RCC 7860 (cell line): ENCODE measurements at regions not wholly inside any gene's neighbourhood (a gene's known extent, or its start where the extent isn't known, plus 50 kb on each side); places are given as distances from the start of the nearest gene placed in this dataset.

Experiments
- DNase-seq: peaks from one replicate; pipeline ENCODE4 v3.0.0-alpha.2; 2015; ENCODE audit warnings: low spot score
- FAIRE-seq: peaks from 2 replicates; lab custom pipeline; 2012; peaks lifted over from hg19 to GRCh38; lab: Jason Lieb, UNC

DNA sequence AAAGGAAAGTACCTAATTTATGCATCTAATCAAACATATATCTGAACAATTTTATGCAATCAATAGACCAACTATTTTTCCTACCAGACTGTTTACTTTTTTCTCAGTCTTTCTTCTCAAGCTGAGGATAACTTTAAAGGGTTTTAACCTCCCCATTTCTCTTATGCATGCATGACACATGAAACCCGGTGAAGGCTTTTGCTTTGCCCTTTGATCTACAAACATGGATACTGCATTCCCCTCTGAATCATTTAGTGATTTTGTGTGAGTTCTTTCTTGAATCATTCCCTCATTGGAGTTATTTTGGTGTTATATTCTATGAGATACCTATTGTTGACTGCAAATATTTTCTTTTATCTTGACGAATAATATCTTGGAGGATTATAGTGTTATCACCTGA is 931.9 kb upstream of the CNTNAP5 start:
- DNase-seq: no peak
- FAIRE-seq: no peak

DNA sequence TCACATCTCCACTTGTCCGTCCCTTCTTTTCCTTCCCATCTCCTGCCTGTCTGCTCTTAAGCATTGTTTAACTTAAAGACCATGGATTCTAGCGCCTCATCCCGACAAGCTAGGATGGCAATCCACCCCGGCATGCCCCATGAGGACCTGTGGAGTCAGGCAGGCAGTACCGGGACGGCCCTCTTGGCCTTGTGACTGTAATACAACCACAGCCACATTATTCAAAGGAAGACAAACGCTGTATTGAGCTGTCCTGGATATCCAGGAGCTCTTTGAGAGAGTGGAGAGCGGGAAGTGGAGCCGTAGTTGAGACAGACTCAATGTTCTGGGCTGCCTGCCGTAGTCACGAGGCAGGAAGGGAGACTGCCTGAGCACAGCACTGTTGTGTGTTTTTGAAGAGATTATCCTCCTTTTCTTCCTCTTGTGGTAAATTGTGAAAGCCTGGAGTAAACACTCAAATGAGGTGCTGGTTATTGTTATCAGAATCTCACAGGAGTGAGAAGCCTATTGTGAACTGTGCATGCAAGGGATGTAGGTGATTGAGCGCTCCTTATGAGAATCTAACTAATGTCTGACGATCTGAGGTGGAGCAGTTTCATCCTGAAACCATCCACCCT is 929.8 kb upstream of the CNTNAP5 start:
- DNase-seq (no peak), FAIRE-seq (no peak)

DNA sequence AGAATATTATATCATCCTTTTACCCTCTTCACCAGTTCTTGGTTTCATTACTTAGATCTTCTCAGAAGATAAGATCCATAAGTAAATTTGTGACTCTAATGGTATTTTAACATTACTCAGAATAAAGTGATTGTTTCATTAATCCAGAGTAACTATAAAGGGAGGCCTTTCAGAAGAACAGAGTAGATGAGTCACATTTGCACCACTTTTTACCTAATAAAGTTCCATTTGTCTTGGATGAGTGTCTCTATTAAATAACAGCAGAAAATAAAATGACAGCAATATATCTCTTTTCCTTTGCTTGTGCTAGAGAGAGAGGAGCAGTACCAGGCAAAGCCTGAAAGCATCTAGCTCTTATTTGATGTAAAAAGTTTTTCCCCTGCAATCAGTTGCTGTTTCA is 926.5 kb upstream of the CNTNAP5 start:
- FAIRE-seq: no peak
- no peak for DNase-seq

DNA sequence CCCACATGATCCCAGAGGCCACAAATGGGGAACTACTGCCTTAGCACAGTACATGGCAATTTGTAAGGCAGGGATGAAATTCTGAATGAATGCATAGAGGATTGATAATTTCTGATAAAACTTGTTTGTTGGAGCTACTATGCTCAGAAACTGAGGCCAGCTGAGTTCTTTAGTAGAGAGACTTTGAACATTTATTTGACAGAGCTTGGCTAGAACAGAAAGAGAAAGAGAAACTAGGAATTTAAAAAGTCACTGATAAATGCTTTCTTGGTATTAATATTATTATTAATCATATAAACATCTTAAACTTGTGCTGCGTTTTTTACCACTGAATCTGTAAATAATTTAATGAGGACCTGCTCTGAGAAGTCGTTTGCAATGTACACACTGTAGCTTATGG is 923.7 kb upstream of the CNTNAP5 start:
- FAIRE-seq: no peak
- no peak for DNase-seq

DNA sequence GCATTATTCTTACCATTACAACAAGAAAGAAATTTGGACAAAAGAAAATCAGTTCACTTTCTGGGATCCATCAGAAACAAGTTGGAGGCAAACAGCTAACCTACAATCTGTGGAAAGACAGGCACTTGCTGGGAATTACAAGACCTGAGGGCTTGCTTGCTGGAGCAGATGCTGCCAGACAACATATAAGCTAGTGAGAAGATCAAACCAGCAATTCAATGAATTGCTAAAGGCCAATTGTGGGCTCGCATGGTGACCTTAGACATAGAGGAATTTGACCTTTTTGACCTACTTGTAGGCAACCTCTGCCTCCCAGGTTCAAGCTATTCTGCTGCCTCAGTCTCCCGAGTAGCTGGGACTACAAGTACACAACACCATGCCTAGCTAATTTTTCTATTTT is 921.2 kb upstream of the CNTNAP5 start:
- FAIRE-seq (no peak), DNase-seq (no peak)

DNA sequence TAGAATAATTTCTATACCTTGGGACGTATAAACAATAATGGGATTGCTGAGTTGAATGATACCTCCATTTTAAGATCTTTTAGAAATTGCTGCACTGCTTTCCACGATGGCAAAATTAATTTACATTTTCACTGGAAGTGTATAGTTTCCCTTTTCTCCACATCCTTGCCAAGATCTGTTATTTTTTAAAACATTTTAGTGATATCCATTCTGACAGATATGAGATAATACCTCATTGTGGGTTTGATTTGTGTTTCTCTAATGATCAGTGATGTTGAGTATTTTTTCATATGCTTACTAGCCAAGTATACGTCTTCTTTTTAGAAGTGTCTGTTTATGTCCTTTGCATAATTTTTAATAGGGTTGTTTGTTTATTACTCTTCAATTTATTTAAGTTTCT is 908.5 kb upstream of the CNTNAP5 start:
- no peak for DNase-seq
- FAIRE-seq: no peak

DNA sequence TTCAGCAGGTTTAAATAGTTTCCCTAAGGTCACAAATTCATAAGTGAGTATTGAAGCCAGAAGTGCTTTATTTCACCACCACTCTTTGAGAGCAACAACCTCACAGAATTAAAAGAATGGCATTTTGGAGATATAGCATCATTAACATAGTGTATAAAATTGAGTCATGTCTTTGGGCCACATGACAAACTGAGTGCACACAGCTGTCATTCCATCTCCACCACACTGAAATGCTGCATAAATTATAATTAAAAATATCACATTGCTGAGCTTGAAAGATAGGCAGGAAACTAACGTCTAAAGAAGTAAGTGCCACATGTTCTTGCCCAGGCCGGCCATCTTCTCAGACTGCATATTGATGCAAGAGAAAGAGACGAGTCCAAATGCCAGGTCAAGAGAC is 897.9 kb upstream of the CNTNAP5 start:
- FAIRE-seq: no peak
- no peak for DNase-seq

DNA sequence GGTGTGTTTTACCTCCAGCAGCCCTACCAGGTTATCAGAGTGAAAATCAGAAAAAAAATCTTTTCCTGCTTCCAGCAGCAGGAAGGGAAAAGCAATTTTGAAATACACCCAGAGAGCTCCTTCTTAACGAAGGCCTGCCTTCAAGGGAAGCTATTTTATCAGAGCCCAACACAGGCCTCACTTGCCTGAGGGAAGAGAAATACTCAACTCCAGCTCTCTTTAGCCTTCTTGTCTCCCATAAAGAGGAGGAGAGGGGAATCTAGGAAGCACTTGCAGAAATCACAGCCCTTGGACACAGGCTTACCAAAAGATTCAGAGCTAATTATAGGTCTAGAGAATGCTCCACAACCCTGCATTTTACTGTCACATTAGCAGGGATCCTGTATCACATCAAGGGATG is 896.1 kb upstream of the CNTNAP5 start:
- FAIRE-seq (no peak), DNase-seq (no peak)

DNA sequence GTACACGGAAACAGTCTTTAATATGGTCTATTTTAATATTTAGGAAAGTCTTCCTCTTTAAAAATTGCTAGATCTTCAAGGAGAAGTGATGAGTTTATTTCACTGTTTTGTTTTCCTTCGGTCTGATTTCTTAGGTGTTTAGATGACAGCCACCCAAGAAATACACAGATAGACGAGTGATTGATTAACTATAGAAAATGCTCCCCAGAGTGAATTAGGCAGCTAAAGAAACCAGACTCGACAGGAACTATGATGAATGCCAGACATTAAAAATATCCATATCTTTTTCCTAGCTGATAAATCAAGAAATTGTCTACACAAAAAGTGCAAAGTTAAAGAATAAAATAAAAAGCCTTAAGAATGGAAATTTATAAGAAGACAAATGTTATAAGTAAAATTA is 888.7 kb upstream of the CNTNAP5 start:
- FAIRE-seq: no peak
- DNase-seq: no peak

DNA sequence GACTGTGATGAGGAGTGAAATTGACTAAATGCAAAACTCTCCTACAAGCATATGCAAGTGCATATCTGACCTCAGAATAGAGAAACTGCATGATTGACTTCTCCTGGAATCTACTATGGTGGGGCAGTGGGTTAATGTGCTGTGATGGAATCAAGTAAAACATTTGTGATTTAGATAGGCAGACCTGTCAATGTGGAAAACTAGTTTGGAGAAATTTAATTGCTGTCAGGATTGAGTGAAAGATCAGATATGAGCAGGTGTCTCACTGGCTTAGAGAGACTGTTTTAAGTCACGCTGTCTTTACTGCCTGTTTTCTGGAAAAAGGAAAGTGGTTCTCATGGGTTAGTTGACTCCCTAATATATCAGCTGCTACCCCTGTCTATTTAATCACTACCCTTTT is 881.0 kb upstream of the CNTNAP5 start:
- no peak for DNase-seq
- FAIRE-seq: no peak

DNA sequence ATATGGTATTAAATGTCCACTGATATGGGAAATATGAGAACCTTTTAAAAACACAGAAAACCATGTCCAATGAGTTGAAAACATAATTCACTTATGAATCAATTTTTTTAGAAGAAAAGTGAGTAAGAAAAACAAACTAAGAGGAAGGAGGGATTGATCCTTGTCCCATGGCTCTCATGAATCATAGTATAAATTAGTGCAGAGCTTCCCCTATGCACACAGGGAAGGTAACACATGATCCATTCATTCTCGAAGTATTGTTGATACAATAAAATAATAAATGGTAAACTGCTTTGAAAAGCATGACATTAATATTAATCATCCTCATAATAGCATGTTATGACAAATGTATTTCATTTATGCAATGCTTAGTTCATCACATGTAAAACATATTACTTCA is 872.0 kb upstream of the CNTNAP5 start:
- DNase-seq (no peak), FAIRE-seq (no peak)

DNA sequence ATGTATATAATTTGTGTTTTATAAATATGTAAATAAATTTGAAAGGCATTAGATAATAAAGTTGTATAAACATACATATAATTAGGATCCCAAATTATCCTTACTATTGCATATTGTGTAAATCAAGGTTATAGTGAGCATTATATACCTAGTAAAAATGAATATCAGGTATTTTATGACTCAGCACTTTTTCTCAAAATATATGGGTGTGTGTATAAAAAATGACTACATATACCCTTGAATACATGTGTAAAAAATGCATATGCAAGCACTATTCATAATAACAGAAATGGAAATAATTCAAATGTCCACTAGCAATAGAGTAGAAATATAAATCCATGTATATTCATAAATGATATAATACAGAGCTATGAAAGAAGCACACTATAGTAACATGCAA is 870.9 kb upstream of the CNTNAP5 start:
- no peak for FAIRE-seq

DNA sequence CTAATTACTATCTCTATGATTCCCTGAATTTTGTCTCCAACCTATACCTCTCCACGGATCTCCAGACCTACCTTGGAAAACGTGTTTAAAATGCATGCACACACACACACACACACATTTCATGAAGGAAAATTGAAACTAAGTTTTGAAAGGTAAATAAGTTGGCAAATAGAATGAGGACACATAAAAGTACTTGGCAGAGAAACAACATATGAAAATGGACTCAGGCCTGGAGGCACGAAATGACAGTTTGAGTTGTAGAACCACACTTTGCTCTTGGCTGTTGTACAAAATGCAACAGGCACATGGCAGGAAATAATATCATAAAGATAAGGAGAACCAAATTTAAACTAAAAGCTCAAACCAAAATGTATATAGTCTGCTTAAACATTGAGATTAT is 868.1 kb upstream of the CNTNAP5 start:
- FAIRE-seq (no peak), DNase-seq (no peak)

More for the DNA sequence above, 870.9 kb upstream of the CNTNAP5 start:
- DNase-seq: no peak

DNA sequence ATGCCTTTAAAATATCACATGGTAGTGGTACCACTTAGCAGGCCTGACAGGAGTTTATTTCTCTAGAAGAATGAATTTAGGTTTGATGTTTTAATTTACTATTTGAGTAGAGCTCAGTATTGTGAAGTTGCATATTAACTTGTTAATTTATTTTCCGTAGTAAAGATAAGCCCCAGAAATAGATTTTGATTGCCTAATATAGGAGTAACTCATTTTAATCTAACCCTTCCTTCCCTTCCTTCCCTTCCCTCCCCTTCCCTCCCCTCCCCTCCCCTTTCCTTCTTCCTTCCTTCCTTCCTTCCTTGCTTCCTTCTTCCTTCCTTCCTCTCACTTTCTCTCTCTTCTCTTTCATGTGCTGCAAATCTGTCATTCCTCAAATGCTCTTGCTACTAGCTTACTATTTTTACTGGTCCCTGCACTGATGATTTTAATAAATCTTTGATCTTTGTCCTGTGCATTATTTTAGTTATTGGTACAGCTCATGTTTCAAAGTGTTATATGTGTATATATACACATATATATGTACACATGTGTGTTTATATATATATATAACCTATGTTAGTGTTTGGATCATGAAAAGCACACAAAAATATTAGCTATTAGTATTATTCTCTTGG is 862.6 kb upstream of the CNTNAP5 start:
- FAIRE-seq: no peak

DNA sequence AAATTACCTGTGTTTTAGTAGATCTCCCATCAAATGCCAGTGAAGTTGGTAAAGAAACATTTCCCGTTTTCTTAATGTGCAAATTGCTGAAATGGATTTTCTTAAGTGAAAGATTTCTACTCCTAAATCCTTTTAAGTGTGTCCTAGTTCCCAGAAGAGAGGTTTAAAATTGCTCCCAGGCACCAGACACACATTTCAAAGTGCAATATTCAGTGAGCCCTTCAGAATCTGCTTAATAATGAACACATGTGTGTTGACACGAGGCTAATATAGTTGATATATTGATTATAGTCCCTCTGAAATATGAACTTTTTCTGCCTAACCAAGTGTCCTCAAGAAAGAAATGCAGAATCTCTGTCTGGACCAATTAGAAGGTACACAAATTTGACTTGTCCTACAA is 861.7 kb upstream of the CNTNAP5 start:
- DNase-seq: no peak
- no peak for FAIRE-seq

More for the DNA sequence above, 862.6 kb upstream of the CNTNAP5 start:
- DNase-seq: no peak

DNA sequence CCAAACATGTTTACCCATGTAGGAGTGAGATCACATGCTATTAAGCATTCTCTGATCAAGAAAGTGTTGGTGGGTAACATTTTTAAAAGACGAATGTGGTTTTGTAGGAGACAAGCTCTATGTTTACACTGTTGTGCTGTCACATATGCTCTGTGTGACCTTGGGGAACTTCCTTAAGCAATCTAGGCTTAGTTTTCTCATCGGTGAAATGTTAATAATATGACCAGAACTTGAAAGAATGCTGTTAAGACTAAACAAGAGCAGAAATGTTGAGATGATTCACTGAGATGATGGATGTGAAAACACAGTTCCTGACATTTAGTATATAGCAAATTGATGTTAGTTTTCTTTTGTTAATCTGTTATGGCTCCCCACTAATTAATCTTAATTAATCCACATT is 860.9 kb upstream of the CNTNAP5 start:
- DNase-seq (no peak), FAIRE-seq (no peak)

DNA sequence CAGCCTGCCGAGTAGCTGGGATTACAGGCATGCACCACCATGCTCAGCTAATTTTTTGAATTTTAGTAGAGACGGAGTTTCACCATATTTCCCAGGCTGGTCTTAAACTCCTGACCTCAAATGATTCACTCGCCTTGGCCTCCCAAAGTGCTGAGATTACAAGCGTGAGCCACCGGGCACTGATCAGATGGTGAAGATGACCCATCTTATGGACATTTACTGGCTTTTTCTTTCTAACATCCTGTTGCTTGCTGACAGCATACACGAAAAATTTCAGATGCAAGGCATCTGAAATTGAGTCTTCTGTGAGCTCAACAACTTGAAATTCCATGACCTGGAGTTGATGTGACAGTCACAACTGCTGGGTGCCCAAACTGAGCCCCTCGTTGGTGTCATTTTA is 859.5 kb upstream of the CNTNAP5 start:
- no peak for FAIRE-seq
- DNase-seq: no peak

DNA sequence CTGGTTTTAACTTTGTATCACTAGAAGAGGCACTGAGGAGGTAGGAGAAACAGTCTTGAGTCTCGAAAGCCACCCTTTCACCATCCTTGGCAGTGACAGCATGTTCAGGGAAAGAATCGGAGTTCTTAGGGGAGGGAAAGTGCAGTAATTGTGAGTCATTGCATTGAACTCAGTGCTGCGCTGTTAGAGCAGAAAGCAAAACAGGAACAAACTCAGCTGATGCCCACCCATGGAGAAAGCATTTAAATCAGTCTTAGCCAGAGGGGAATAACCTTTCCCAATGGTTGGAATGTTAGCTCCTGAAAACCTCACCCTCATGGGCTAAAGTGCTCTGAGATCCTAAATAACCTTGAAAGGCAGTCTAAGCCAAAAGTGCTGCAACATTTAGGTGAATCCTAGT is 845.6 kb upstream of the CNTNAP5 start:
- no peak for FAIRE-seq
- DNase-seq: no peak

DNA sequence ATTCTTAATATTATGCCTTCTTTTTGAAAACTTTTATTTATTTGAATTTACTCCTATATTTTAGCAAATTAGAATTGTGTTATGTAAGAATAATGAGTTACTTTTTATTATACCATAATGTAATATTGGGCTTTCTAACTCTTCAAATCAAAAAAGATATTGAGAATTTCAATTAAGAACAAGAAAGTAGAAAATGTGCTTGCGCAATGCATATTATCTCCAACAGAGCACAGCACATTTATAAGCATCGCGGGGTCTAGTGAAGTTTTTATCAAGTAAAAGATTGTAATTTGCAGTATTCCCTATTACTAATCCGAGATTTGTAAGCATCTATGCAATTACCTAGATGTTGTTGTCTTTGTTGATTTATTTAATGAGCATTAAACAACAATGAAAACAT is 829.1 kb upstream of the CNTNAP5 start:
- peak; percentile 34 for FAIRE-seq
- DNase-seq: no peak

DNA sequence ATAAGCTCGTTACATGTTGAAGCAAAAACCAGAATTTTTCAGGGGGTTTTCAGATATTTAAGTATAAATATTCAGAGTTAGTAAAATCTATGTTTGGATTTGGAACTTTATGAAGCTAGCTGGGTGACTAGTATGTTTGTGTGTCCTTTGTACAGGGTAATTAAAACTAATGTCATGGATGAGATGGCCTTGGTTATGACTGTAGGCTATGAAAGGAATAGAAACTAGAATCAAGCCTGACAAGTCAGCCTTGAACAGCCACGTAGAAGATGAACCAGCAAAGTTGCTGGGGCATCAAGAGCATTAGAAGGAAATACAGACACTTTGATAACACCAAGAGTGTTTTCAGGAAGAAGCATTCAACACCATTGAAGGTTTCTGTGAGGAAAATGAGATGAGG is 825.1 kb upstream of the CNTNAP5 start:
- DNase-seq (no peak), FAIRE-seq (no peak)

DNA sequence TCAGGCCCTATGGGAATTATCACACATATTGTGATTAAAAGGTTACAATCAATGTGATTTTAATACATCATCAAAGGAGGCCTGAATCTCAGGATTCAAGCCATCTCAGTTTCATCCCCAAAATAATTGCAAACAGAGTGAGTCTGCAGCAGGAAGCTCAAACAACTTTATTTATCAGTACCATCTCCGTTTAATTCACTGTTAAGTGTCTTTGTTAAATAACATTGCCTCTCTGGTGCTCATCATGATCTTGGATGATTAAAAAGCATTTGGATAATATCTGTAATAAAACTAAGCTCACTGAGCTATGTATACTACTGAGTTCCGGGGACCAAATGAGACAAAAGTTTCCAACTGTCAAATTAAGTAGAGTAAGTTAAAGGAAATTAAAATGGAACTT is 817.8 kb upstream of the CNTNAP5 start:
- DNase-seq (no peak), FAIRE-seq (no peak)

DNA sequence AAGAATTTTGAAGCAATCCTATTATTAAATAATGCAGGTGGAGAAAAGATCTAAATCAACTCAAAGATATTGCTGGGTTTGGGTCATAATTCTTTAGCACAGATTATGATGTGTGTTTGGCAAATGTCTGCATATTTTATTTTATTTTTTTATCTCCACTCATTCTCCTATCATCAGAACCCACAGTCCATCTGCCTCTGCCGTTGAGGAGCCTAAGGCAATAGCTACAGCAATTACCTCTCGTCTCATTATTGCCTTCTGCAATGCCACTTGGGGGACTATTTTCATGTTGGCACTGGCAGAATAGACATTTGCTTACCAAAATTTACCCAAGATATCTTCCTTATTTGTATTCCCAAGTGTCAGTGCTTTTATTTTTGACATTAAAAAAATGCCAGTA is 815.9 kb upstream of the CNTNAP5 start:
- no peak for FAIRE-seq
- DNase-seq: no peak

DNA sequence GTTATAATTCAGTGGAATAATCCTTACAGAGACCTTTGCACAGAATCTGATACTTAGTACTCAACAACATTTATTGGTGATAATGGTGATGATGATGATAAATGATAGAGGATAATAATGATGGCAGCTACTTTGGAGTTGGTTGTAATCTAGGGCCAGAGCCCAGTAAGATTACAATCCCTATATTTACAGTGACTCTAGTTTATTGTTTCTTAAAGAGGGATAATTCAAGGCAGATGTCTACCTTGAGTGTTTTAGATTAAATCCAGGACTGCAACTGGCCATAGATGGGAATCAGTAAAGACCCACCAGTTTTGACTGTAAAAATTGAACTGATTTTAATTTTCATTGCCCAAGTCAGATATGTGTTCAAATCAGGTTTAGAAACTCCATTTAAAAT is 813.9 kb upstream of the CNTNAP5 start:
- DNase-seq: no peak
- FAIRE-seq: no peak
